ENCODE measurements at regions not wholly inside any gene's neighbourhood (a gene's known extent, or its start where the extent isn't known, plus 50 kb on each side); places are given as distances from the start of the nearest gene placed in this dataset.
"Not testable (repeated sequence)": the region's sequence is repeated elsewhere in the genome, so short reads cannot be mapped to it uniquely, and the experiment has no call there.

GRCh38 chr10:7108141-7108540, 302.7 kb downstream of the SFMBT2 start:
- DNase-seq: no peak

GRCh38 chr10:7107285-7107684, 303.5 kb downstream of the SFMBT2 start:
- no peak for DNase-seq

- not testable (repeated sequence) for DNase-seq
These were observed 306.5 kb downstream of the SFMBT2 start for GRCh38 chr10:7104379-7104778.

GRCh38 chr10:7102557-7103349, 308.1 kb downstream of the SFMBT2 start:
- no peak for DNase-seq

- DNase-seq: no peak
These were observed 308.8 kb downstream of the SFMBT2 start for GRCh38 chr10:7102084-7102483.

GRCh38 chr10:7101451-7101850, 309.4 kb downstream of the SFMBT2 start:
- no peak for DNase-seq

- DNase-seq: no peak
These were observed 310.7 kb downstream of the SFMBT2 start for GRCh38 chr10:7100032-7100702.

GRCh38 chr10:7098160-7098762, 312.6 kb downstream of the SFMBT2 start:
- no peak for DNase-seq

- DNase-seq: no peak
These were observed 316.1 kb downstream of the SFMBT2 start for GRCh38 chr10:7094781-7095180.

- DNase-seq: no peak
These were observed 317.5 kb downstream of the SFMBT2 start for GRCh38 chr10:7093368-7093767.

GRCh38 chr10:7092603-7093002, 318.2 kb downstream of the SFMBT2 start:
- DNase-seq: no peak

- no peak for DNase-seq
These were observed 320.3 kb downstream of the SFMBT2 start for GRCh38 chr10:7090529-7090928.

- no peak for DNase-seq
These were observed 324.8 kb downstream of the SFMBT2 start for GRCh38 chr10:7085913-7086589.

- no peak for DNase-seq
These were observed 325.5 kb downstream of the SFMBT2 start for GRCh38 chr10:7085147-7085912.

GRCh38 chr10:7084280-7085005, 326.4 kb downstream of the SFMBT2 start:
- no peak for DNase-seq

GRCh38 chr10:7082967-7083366, 327.9 kb downstream of the SFMBT2 start:
- no peak for DNase-seq

GRCh38 chr10:7077880-7078279, 333.0 kb downstream of the SFMBT2 start:
- DNase-seq: no peak

- no peak for DNase-seq
These were observed 335.0 kb downstream of the SFMBT2 start for GRCh38 chr10:7075851-7076250.

GRCh38 chr10:7075110-7075509, 335.7 kb downstream of the SFMBT2 start:
- DNase-seq: no peak

GRCh38 chr10:7071421-7071820, 339.4 kb downstream of the SFMBT2 start:
- no peak for DNase-seq

GRCh38 chr10:7070950-7071349, 339.9 kb downstream of the SFMBT2 start:
- no peak for DNase-seq

- no peak for DNase-seq
These were observed 341.1 kb downstream of the SFMBT2 start for GRCh38 chr10:7069706-7070105.

All from NCI-H2081 treated with DMSO at 0.1 percent for 48 hours (cell line).